Activated T-cell treated with anti-CD3 and anti-CD28 coated beads, Interleukin-2, amount 50 U/mL, for 24 hours (primary cell): ENCODE measurements at regions not wholly inside any gene's neighbourhood (a gene's known extent, or its start where the extent isn't known, plus 50 kb on each side); places are given as distances from the start of the nearest gene placed in this dataset.

Experiments
- DNase-seq: peaks from one replicate; pipeline ENCODE4 v3.0.0-alpha.2; 2020
- H3K27ac Mint-ChIP-seq: 2 replicates; pipeline ENCODE4 v1.8.0; 2020; ENCODE audit warnings: mild to moderate bottlenecking, mixed read lengths
- H3K27me3 Mint-ChIP-seq: 2 replicates; pipeline ENCODE4 v1.8.0; 2020; ENCODE audit warnings: mixed read lengths
- H3K36me3 Mint-ChIP-seq: 2 replicates; pipeline ENCODE4 v1.8.0; 2020; ENCODE audit warnings: low read depth, mixed read lengths
- H3K4me1 Mint-ChIP-seq: 2 replicates; pipeline ENCODE4 v1.8.0; 2020; ENCODE audit warnings: low read depth, mixed read lengths
- H3K4me3 Mint-ChIP-seq: 2 replicates; pipeline ENCODE4 v1.8.0; 2020; ENCODE audit warnings: mild to moderate bottlenecking, moderate library complexity, mixed read lengths
- H3K9me3 Mint-ChIP-seq: 2 replicates; pipeline ENCODE4 v1.8.0; 2020; ENCODE audit warnings: mixed read lengths

DNA sequence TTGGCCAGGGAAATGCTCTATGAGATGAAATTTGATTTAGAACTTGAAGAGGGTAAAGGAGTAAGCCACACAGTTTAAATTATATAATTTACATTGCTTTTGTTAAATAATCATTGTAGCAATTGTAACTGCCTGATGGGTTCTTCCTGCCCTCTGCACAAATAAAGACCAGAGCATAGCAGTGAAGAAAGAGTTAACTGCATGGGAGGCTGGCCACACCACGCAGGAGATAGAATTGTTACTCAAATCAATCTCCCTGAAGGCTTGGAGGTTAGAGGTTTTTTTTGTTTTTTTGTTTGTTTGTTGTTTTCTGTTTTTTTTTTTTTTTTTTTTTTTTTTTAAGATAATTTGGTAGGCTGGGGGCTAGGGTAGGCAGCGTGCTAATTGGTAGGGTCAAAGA is 467.0 kb upstream of the GOT2 start:
- H3K9me3 Mint-ChIP-seq, result no peaks in the 10 kb centered on the region
- H3K4me1 Mint-ChIP-seq, result no peaks in the 10 kb centered on the region
- no peak overlapping the region for H3K4me3 Mint-ChIP-seq
- H3K36me3 Mint-ChIP-seq, result no peaks in the 10 kb centered on the region
- no peaks in the 10 kb centered on the region for H3K27me3 Mint-ChIP-seq
- DNase-seq, result no peak
- no peak overlapping the region for H3K27ac Mint-ChIP-seq

DNA sequence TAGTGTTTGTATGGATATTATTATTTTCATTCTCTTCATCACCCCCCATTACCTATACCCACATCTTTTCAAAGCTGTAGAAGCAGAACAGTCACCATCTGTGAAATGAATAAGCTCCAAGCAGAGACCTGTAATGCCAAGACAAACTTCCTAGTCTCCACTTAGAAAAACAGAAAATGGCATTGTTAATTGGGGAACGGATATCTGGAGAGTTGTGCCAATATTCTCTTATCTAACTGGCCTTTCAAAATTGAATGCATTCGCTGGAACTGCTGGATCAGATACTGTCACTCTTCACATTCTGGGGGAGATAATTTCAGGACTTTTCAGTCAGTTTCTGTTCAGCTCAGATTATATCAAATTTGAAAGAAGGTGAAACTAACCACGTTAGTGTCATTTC is 464.4 kb upstream of the GOT2 start:
- Mint-ChIP-seq H3K36me3 (no peaks in the 10 kb centered on the region), H3K27ac (no peak overlapping the region), H3K4me1 (no peaks in the 10 kb centered on the region), H3K4me3 (no peak overlapping the region), H3K27me3 (no peaks in the 10 kb centered on the region), H3K9me3 (peaks cover under 1% of the 10 kb centered on the region)
- no peak for DNase-seq

DNA sequence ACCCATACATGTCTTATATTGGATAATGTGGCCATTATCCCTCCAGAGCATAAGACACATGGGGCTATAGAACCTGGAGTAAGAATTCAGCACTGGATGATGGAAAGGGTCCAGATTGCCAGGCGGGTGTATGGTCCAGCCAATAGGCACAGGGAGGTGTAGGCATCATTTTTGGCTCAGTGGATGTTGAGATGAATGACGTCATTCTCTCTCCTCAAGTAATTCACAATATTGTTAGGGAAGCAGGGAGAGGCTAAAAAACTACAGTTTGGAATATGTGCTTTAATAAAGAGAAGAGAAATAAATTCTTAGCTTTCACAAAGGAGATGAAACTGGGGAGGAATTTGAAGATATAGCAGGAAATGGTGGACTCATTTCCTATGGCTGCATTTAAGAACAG is 461.1 kb upstream of the GOT2 start:
- Mint-ChIP-seq H3K9me3 (peaks cover 2% of the 10 kb centered on the region), H3K4me1 (peaks cover 4% of the 10 kb centered on the region), H3K36me3 (no peaks in the 10 kb centered on the region), H3K4me3 (no peak overlapping the region), H3K27ac (no peak overlapping the region), H3K27me3 (no peaks in the 10 kb centered on the region)
- DNase-seq, result no peak

DNA sequence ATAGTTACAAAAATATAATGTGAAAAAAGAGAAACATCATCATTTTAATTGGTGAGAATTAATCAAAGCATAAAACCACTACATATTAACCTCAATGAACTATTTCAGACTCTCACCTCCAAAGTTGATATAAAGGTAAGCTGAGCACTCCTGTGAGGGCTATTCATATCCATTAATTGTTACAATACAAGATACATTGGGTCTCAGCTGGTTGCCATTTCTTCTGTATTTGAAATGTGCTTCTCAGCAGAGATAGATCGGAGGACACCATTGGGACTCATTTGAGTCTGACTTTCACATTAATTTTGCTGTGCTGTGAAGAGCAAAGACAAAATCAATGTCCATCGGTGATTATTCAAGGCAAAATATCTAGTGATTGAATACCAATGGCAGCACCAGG is 459.5 kb upstream of the GOT2 start:
- Mint-ChIP-seq H3K36me3 (no peaks in the 10 kb centered on the region), H3K27me3 (no peaks in the 10 kb centered on the region), H3K4me3 (no peak overlapping the region), H3K9me3 (peaks cover 2% of the 10 kb centered on the region), H3K4me1 (peaks cover 4% of the 10 kb centered on the region), H3K27ac (no peak overlapping the region)
- no peak for DNase-seq

DNA sequence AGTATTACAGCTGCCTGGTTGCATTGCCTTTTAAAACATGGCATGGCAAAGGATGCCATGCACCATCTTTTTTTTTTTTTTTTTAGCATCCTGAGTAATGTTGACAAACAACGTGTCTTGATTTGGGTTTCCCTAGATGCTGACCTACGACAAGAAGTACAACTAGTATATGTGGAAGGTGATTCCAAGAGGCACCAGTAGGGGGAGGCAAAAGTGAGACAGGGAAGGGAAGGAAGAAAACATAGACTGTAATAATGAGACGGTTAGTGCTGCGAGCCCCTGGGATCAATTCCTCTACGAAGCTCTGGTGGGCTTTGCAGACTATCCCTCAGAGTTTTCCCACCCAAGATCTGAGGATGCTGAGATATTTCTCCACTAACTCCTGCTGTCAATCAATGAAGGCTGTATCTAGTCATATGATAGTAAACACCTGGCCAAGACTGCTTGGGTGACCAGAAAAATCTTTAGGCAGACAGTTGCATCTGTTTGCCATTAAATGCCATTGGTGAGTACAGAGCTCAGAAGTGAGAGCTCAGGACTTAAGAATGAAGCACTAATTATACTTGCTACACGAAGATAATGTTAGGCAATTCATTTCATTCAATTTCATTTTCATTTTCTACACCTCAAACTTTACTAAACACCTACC is 458.6 kb upstream of the GOT2 start:
- Mint-ChIP-seq H3K27ac (no peak overlapping the region), H3K36me3 (no peaks in the 10 kb centered on the region), H3K27me3 (no peaks in the 10 kb centered on the region), H3K4me1 (peaks cover 4% of the 10 kb centered on the region), H3K9me3 (peaks cover 2% of the 10 kb centered on the region), H3K4me3 (no peak overlapping the region)
- no peak for DNase-seq

DNA sequence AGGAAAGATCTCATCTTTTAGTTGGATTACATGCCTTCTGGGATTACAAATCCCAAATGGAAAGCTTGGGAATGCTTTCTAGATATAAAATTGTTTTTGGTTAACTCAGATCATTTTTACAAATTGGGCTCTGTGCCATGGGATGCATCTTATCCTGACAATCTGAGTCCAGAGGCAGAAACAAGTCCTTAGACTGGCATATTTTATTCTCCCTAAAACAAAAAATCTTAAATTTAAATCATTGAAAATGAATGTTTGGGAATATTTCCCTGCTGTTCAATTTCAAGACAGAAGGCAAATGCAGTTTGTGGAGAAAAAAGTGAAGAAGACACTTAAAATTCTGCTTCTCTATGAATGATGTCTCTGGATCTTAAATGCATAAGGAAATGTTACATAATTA is 456.6 kb upstream of the GOT2 start:
- H3K36me3 Mint-ChIP-seq, result no peaks in the 10 kb centered on the region
- H3K27me3 Mint-ChIP-seq, result no peaks in the 10 kb centered on the region
- H3K27ac Mint-ChIP-seq, result no peak overlapping the region
- H3K4me1 Mint-ChIP-seq, result peaks cover 4% of the 10 kb centered on the region
- DNase-seq, result no peak
- peaks cover 2% of the 10 kb centered on the region for H3K9me3 Mint-ChIP-seq
- H3K4me3 Mint-ChIP-seq, result no peak overlapping the region

DNA sequence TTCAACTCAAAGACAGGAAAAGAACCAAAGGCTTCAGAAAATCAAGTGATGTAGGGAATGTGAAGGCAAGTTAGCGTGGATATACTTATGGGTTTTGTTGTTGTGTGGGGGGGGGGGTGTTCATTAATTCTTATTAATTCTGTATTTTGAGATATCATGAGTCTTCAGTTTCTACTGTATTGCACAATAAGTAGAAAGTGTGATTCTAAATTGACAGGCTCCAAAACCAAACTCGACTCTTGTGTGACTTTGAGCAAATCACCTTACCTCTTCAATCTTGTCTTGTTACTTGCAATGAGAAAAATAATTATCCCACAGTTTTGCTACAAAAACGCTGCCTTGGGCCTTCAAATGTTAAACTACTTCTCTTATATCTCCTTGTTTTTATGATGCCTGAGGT is 453.9 kb upstream of the GOT2 start:
- Mint-ChIP-seq H3K4me3 (no peak overlapping the region), H3K27ac (no peak overlapping the region), H3K4me1 (peaks cover 4% of the 10 kb centered on the region), H3K36me3 (no peaks in the 10 kb centered on the region), H3K27me3 (no peaks in the 10 kb centered on the region), H3K9me3 (no peaks in the 10 kb centered on the region)
- no peak for DNase-seq

DNA sequence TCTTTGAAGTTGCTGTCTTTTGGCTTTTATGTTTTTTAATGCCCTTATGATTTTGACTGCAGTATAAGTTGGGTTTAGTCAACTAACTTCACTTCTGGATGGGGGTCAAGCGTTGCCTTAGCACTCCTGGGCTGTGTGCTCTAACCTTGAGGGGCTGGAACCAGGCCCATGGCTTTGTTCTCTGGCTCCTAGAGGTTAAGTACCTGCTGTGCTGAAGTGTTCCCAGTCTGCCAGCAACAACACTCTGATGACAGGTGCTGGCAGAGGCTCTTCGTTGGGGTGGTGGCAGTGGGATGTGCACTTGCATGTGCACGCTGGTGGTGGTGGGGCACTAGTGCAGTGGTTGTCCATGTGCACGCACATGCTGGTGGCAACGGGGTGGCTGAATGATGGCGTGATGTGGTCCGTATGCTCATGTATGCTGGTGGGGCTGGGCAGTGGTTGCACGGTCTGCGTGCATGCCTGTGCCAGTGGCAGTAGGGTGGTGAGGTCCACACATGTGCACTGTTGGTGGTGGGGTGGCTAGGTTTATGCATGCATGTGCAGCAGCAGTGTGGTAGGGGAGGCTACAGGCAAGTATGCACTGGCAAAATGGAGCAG is 447.8 kb upstream of the GOT2 start:
- Mint-ChIP-seq H3K27ac (no peak overlapping the region), H3K4me1 (no peaks in the 10 kb centered on the region), H3K9me3 (peaks cover 7% of the 10 kb centered on the region), H3K4me3 (no peak overlapping the region), H3K27me3 (no peaks in the 10 kb centered on the region), H3K36me3 (no peaks in the 10 kb centered on the region)
- DNase-seq, result no peak

DNA sequence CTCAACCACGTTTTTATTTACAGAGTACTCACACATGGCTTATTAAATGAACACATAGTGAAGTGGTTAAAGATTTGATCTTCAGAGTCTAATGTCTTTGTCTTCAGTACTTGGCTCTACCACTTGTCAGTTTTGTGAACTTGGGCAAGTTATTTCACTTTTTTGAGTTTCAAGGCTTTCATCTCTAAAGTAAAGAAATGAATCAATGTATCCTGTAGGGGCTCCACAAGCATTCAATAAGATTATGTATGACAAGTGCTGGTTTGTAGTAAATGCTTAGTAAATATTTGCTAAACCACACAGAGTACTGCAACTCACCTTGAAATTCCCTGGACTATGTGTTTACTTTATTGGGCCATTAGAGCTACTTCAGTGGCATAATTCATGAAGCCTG is 446.0 kb upstream of the GOT2 start:
- H3K4me1 Mint-ChIP-seq, result no peaks in the 10 kb centered on the region
- no peak overlapping the region for H3K4me3 Mint-ChIP-seq
- H3K36me3 Mint-ChIP-seq, result no peaks in the 10 kb centered on the region
- H3K27me3 Mint-ChIP-seq, result no peaks in the 10 kb centered on the region
- peaks cover 7% of the 10 kb centered on the region for H3K9me3 Mint-ChIP-seq
- H3K27ac Mint-ChIP-seq, result no peak overlapping the region
- DNase-seq, result no peak

DNA sequence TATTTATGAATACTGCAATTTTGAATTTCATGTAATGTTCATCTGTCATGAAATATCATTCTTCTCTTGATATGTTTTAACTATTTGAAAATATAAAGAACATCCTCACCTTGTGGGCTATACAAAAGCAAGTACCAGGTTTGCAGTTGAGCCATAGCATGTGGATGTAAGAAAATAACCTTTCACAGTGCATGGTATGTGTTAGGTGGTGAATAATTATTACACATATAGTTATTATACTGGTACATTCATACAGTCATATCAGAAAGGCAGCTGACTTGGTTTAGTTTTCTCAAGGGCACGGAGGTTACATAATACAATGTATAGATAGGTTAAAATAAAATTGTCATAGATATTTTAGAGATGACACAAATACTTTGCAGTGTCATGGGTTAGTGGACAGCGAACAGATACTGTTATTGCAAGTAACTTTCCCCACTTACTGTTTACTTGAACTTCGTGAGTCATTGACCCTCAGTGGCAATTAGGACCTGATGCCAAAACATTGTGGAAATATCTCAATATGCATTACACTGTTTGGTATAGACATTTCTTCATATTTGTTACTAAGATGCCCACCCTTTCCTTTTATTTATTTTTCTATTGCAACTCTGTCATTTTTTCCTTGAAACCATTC is 445.4 kb upstream of the GOT2 start:
- no peaks in the 10 kb centered on the region for H3K4me1 Mint-ChIP-seq
- no peak for DNase-seq
- H3K27me3 Mint-ChIP-seq, result no peaks in the 10 kb centered on the region
- H3K9me3 Mint-ChIP-seq, result peaks cover 7% of the 10 kb centered on the region
- no peaks in the 10 kb centered on the region for H3K36me3 Mint-ChIP-seq
- no peak overlapping the region for H3K27ac Mint-ChIP-seq
- H3K4me3 Mint-ChIP-seq, result no peak overlapping the region

DNA sequence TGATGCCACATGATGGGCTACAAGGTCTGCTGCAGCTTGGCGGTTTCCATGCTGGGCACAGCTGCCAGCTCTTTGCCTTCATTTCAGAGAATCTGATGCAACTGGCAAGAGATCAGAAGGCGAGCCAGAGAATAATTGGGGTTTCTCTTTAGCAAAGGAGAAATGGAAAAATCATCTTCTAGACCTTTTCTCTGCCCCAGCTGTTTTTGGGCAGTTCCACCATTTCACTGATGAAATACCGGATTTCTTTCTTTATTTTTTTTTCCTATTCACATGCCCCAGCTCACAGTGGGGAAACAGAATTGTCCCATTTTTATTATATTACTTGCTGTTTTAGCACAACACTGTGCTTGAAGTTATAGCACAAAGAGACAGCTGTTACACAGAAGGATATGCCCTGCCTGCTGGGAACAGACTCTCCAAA is 439.3 kb upstream of the GOT2 start:
- Mint-ChIP-seq H3K27me3 (no peaks in the 10 kb centered on the region), H3K27ac (no peak overlapping the region), H3K4me1 (no peaks in the 10 kb centered on the region), H3K36me3 (no peaks in the 10 kb centered on the region), H3K4me3 (no peak overlapping the region), H3K9me3 (peaks cover 3% of the 10 kb centered on the region)
- no peak for DNase-seq

DNA sequence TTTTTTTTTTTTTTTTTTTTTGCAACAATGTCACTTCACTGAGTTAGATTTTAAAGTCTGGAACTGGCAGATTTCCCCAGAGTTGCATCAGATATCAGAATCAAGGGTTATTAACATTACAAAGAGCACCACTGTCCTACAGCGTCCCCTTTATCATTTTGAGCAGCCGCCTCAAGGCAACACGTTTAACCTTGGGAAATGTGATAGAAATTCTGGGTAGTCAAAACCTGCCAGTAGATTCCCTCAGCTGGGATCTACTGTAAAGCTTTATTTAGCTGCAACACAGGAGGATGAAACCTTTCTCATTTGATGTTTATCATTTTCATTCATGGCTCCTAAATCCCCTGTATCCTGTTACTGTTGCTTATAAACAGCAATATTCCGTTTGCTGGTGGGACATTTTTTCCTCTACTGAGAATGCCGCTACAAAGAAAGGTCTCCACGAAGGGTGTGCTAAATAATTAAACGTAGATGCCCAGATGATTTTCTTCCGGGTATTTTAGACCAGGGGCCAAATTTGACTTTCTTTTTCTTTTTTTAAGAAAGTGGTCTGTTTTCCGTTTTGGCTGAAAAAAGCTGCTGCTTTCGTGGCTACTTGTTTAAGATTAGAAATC is 436.1 kb upstream of the GOT2 start:
- H3K27me3 Mint-ChIP-seq, result no peaks in the 10 kb centered on the region
- no peak overlapping the region for H3K27ac Mint-ChIP-seq
- no peak overlapping the region for H3K4me3 Mint-ChIP-seq
- DNase-seq, result no peak
- no peaks in the 10 kb centered on the region for H3K4me1 Mint-ChIP-seq
- no peaks in the 10 kb centered on the region for H3K9me3 Mint-ChIP-seq
- H3K36me3 Mint-ChIP-seq, result no peaks in the 10 kb centered on the region

DNA sequence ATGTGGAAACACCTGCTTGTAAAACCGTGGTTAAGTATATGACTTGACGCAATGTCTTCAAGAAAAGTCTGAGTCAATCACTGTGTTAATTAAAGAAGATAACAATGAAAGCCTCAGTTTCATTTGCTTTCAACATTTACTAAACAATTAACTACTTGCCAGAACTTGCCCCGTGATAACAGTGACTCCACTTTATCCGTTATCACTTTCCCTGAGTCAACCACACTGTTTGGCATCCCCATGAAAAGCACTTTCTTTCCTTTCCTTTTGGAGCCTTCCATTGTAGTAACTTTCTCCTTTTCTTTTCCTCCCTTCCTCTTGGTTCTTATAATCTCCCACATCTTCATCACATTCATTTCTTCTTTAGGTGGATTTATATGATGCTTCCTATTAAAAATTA is 435.1 kb upstream of the GOT2 start:
- no peak overlapping the region for H3K4me3 Mint-ChIP-seq
- H3K4me1 Mint-ChIP-seq, result no peaks in the 10 kb centered on the region
- no peak for DNase-seq
- no peak overlapping the region for H3K27ac Mint-ChIP-seq
- no peaks in the 10 kb centered on the region for H3K27me3 Mint-ChIP-seq
- H3K9me3 Mint-ChIP-seq, result no peaks in the 10 kb centered on the region
- no peaks in the 10 kb centered on the region for H3K36me3 Mint-ChIP-seq

DNA sequence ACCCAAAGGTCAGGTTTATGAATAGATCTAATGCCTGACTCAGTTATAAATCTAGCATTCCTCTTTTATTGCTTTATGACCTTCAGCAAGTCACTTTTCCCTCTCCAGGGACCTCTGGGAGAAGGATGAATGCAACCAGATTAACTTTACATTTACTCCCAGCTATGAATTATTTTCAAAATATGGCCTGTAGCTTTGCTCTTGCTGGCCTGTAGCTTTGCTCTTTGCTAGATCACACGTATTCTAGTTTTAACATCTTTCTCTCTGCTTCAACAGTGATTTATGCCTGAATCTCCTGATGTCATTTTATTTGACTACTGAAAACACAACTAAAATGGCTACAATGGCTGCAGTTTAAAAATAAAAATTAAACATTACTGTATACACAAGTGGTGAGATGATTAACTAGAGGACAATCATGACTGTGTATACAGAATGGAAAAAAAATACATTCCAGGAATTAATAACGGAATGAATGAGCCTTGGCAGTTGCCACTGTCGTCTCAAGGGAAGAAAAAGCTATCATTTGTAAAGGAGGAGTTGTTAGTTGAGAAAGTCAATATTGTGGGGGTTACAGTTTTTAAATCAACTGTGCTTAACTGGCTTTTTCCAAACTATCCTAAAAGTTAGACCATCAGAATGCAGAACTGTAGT is 434.5 kb upstream of the GOT2 start:
- DNase-seq, result no peak
- H3K4me3 Mint-ChIP-seq, result no peak overlapping the region
- no peaks in the 10 kb centered on the region for H3K4me1 Mint-ChIP-seq
- no peaks in the 10 kb centered on the region for H3K9me3 Mint-ChIP-seq
- no peak overlapping the region for H3K27ac Mint-ChIP-seq
- no peaks in the 10 kb centered on the region for H3K36me3 Mint-ChIP-seq
- H3K27me3 Mint-ChIP-seq, result no peaks in the 10 kb centered on the region

DNA sequence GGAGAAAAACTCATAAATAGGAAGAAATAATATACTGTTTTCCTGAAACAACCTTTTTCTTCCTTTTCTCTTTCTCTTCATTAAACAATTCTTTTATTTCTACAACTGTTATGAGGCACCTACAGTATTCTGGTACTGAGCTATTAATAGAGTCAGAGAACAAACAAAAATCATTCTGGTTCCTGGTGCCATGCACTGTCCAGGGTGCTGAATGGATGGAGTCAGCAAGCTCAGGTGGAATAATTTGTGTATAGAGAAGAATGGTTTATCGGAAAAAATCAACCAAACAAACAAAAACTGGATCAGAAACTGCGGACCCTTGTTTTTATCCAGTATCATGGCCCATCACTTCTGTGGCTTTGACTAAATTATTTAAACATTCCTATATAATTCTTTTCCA is 430.3 kb upstream of the GOT2 start:
- Mint-ChIP-seq H3K4me3 (no peak overlapping the region), H3K4me1 (no peaks in the 10 kb centered on the region), H3K9me3 (no peaks in the 10 kb centered on the region), H3K27me3 (no peaks in the 10 kb centered on the region), H3K36me3 (no peaks in the 10 kb centered on the region), H3K27ac (no peak overlapping the region)
- no peak for DNase-seq
